SK-N-MC (cell line): ENCODE measurements at regions not wholly inside any gene's neighbourhood (a gene's known extent, or its start where the extent isn't known, plus 50 kb on each side); places are given as distances from the start of the nearest gene placed in this dataset.

Experiments
- DNase-seq: peaks from one replicate; pipeline ENCODE4 v3.0.0-alpha.2; 2011; ENCODE audit warnings: low read depth, low spot score
- H3K27ac ChIP-seq: fragments of 200-600 bp; sonication (generic); 2 replicates; pipeline ENCODE4 v1.5.1; 2016; ENCODE audit warnings: mixed run types
- H3K36me3 ChIP-seq: fragments of 200-600 bp; sonication (generic); 2 replicates; pipeline ENCODE4 v1.6.1; 2017; ENCODE audit warnings: antibody characterized with exemption, low read length, mixed read lengths; ENCODE audit not compliant: insufficient read depth
- H3K4me3 ChIP-seq: fragments of 200-600 bp; sonication (generic); 2 replicates; pipeline ENCODE4 v1.5.1; 2016
- H3K9ac ChIP-seq: fragments of 200-600 bp; sonication (generic); 2 replicates; pipeline ENCODE4 v1.8.0; 2017; ENCODE audit warnings: mixed run types, mixed read lengths; ENCODE audit not compliant: insufficient read length
- H3K9me3 ChIP-seq: fragments of 200-600 bp; sonication (generic); 2 replicates; pipeline ENCODE4 v1.6.1; 2017; ENCODE audit warnings: low read depth, mild to moderate bottlenecking, antibody characterized with exemption, low read length, moderate library complexity, mixed read lengths
- EZH2 ChIP-seq: fragments of 200-600 bp; sonication (generic); IDR thresholded peaks from one replicate; pipeline ENCODE4 v1.6.1; 2017; ENCODE audit warnings: antibody characterized with exemption
- FOXP2 ChIP-seq: optimal IDR thresholded peaks from 2 replicates; pipeline ENCODE3; 2011; ENCODE audit warnings: mild to moderate bottlenecking, moderate library complexity; ENCODE audit not compliant: insufficient read depth; ENCODE audit errors: extremely low read length, control extremely low read depth
- POLR2AphosphoS5 ChIP-seq: IDR thresholded peaks from 2 replicates; pipeline ENCODE4 v1.6.1; 2012; ENCODE audit warnings: mild to moderate bottlenecking, low read depth, low read length, borderline replicate concordance

GRCh38 chrX:40343319-40343718, 237.5 kb upstream of the ATP6AP2 start:
- Histone ChIP-seq H3K27ac (no peak overlapping the region), H3K4me3 (no peak overlapping the region), H3K9ac (no peak overlapping the region), H3K9me3 (no peaks in the 10 kb centered on the region), H3K36me3 (no peaks in the 10 kb centered on the region)
- TF ChIP-seq POLR2AphosphoS5 (no peak), FOXP2 (no peak), EZH2 (no peak)
- DNase-seq, result no peak

DNA sequence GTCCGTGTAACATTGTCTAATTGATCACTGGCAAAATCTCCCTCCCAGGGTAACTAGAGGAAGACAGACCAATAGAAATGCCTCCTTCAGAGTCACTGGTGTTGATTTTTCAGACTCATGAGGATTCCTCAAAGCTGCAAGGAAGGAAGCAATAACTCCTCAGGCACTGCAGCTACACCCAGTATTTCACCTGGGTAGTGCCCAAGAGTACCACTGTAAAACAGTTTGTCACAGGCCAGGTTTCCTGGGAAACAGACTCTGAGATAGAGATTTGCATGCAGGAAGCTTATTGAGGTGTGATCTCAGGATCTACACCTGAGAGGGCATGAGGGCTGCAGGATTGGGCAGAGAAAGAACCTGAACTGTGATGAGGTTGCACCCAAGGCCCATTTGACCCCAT, 240.7 kb upstream of the ATP6AP2 start:
- no peak overlapping the region for H3K27ac ChIP-seq
- no peak for DNase-seq
- no peak for TF ChIP-seq POLR2AphosphoS5
- no peak for TF ChIP-seq FOXP2
- no peak for TF ChIP-seq EZH2
- H3K4me3 ChIP-seq, result no peak overlapping the region
- no peaks in the 10 kb centered on the region for H3K9me3 ChIP-seq
- H3K9ac ChIP-seq, result no peak overlapping the region
- H3K36me3 ChIP-seq, result no peaks in the 10 kb centered on the region

DNA sequence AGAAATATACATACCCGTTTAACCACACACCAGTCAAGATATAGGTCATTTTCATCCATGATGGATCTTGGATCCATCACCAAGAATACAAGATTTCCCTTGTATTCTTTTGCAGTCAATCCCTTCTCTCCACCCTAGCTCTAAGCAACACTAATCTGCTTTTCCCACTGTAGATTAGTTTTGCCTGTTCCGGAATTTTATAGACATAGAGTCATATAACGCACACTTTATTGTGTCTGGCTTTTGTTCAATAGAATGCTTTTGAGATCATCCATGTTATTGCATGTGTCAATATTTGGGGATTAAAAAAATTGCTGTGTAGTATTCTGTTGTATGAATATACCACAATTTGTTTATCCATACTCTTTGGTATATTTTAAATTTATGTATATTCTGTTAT, 235.6 kb upstream of the BCOR start:
- no peaks in the 10 kb centered on the region for H3K36me3 ChIP-seq
- H3K9me3 ChIP-seq, result no peaks in the 10 kb centered on the region
- no peak overlapping the region for H3K27ac ChIP-seq
- TF ChIP-seq EZH2 (no peak), POLR2AphosphoS5 (no peak), FOXP2 (no peak)
- no peak overlapping the region for H3K9ac ChIP-seq
- DNase-seq, result no peak
- no peak overlapping the region for H3K4me3 ChIP-seq

GRCh38 chrX:40331762-40332161, 234.0 kb upstream of the BCOR start:
- Histone ChIP-seq H3K9ac (no peak overlapping the region), H3K36me3 (no peaks in the 10 kb centered on the region), H3K9me3 (no peaks in the 10 kb centered on the region), H3K4me3 (no peak overlapping the region), H3K27ac (no peak overlapping the region)
- no peak for DNase-seq
- TF ChIP-seq EZH2 (no peak), POLR2AphosphoS5 (no peak), FOXP2 (no peak)

GRCh38 chrX:40331353-40331752, 233.6 kb upstream of the BCOR start:
- Histone ChIP-seq H3K9me3 (no peaks in the 10 kb centered on the region), H3K36me3 (no peaks in the 10 kb centered on the region), H3K27ac (no peak overlapping the region), H3K4me3 (no peak overlapping the region), H3K9ac (no peak overlapping the region)
- no peak for TF ChIP-seq EZH2
- no peak for TF ChIP-seq POLR2AphosphoS5
- TF ChIP-seq FOXP2, result no peak
- DNase-seq, result no peak

DNA sequence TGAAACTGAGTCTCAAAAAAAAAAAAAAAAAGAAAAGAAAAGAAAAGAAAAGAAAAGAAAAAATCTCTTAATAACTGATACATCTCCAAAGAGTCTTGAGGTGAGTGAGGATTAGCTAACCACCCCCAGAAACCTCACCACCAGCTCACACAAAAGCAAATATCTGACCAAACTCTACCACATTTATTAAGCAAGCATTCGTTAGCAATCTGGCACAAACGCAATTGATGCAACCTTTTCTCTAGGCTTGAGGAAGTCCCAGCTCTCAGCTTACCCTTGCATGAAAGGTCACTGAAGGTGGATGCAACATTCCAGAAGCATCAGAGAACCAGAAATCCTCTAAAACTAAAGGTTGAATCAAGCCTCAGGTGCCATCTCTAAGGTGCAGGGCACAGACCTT, 231.9 kb upstream of the BCOR start:
- no peak overlapping the region for H3K27ac ChIP-seq
- DNase-seq, result no peak
- no peak overlapping the region for H3K9ac ChIP-seq
- H3K9me3 ChIP-seq, result no peaks in the 10 kb centered on the region
- H3K36me3 ChIP-seq, result no peaks in the 10 kb centered on the region
- no peak for TF ChIP-seq POLR2AphosphoS5
- no peak for TF ChIP-seq FOXP2
- no peak for TF ChIP-seq EZH2
- no peak overlapping the region for H3K4me3 ChIP-seq

DNA sequence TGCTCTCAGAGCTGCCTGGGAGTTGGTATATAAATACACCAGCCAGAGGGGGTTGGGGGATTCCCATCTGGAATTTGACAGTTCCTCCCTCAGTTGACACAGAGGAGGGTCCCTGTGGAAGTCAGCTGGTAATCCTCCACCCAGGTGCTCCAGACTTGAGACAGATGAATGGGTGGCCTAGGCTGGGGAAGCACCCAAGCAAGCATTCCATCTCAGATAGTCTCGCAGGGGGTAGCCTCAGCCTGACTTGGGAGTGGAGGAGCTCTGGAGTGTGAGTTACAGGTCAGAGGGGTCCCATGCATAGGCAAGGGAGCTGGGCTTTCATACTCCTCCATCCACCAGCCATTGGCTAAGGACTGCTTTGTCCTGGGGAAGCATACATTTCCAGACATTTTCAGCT, 229.3 kb upstream of the BCOR start:
- no peak for TF ChIP-seq POLR2AphosphoS5
- no peak for TF ChIP-seq EZH2
- TF ChIP-seq FOXP2, result no peak

GRCh38 chrX:40326186-40326965, 228.6 kb upstream of the BCOR start:
- DNase-seq, result no peak
- Histone ChIP-seq H3K9ac (no peak overlapping the region), H3K4me3 (no peak overlapping the region), H3K9me3 (no peaks in the 10 kb centered on the region), H3K36me3 (no peaks in the 10 kb centered on the region), H3K27ac (no peak overlapping the region)
- no peak for TF ChIP-seq EZH2
- no peak for TF ChIP-seq POLR2AphosphoS5
- no peak for TF ChIP-seq FOXP2

More for the DNA sequence above, 229.3 kb upstream of the BCOR start:
- Histone ChIP-seq H3K9ac (no peak overlapping the region), H3K4me3 (no peak overlapping the region), H3K36me3 (no peaks in the 10 kb centered on the region), H3K27ac (no peak overlapping the region), H3K9me3 (no peaks in the 10 kb centered on the region)
- DNase-seq, result no peak

- Histone ChIP-seq H3K27ac (no peak overlapping the region), H3K9ac (no peak overlapping the region), H3K9me3 (no peaks in the 10 kb centered on the region), H3K4me3 (no peak overlapping the region), H3K36me3 (no peaks in the 10 kb centered on the region)
- TF ChIP-seq EZH2, result no peak
- TF ChIP-seq POLR2AphosphoS5, result no peak
- TF ChIP-seq FOXP2, result no peak
- DNase-seq, result no peak
These were observed 227.4 kb upstream of the BCOR start for GRCh38 chrX:40325161-40325560.
